ENCODE measurements at regions not wholly inside any gene's neighbourhood (a gene's known extent, or its start where the extent isn't known, plus 50 kb on each side); places are given as distances from the start of the nearest gene placed in this dataset.

DNA sequence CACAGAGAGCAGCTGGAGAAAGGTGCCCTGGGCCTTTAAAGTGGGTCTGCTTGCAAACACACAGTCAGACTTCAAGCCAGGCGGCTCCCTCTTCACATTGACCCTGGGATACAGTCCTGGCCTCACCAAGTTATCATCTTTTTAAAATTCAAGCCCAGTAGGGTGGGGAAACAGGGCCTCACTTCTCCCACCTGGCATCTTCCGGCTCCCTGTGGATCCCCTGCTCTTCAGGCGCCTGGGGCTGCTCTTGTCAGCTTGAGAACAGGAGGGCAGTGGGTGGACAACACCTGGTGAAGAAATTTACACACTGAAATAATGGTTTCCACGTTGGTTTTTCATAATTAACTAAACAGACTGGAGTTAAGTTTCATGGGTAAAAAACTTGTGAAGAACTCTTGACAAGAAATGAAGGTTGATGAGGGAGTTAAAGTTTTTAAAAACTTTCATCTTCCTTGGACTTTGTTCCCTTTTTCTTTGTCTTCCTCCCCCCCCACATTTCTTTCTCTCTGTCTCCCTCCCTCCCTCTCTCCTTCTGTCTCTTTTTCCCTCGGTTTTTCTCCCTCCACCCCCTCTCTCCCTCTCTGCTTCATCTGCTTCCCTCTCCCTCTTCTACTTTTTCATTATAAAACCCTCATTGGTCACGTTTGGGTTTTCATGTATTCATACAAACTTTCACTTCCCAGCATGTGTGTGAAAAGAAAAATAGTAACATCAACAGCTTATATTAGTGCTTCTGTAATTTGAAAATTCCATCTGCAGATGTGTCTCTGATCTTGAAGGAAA lies 219.6 kb downstream of the DMRT2 start:
- DNase-seq: no peak

GRCh38 chr9:1271367-1271766 lies 221.2 kb downstream of the DMRT2 start:
- DNase-seq: no peak

DNA sequence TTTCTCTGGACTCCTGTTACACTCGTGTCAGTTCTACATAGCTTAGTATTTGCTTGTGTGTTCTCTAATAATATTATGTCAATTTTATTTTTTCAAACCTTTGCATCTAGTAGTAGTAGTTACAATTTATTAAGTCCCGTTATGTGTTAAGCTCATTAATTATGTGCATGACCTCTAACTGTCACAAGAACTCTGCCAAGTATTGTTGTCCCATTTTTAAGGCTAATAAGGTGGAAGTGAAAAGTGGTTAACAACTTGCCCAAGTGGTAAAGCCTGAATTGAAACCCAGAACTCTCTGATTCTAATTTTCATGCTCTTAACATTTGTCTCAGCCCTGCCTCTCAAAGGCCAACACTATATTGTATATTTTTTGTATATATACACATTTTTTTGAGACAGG lies 221.6 kb downstream of the DMRT2 start:
- DNase-seq: no peak

GRCh38 chr9:1272488-1272887 lies 222.3 kb downstream of the DMRT2 start:
- DNase-seq: no peak

DNA sequence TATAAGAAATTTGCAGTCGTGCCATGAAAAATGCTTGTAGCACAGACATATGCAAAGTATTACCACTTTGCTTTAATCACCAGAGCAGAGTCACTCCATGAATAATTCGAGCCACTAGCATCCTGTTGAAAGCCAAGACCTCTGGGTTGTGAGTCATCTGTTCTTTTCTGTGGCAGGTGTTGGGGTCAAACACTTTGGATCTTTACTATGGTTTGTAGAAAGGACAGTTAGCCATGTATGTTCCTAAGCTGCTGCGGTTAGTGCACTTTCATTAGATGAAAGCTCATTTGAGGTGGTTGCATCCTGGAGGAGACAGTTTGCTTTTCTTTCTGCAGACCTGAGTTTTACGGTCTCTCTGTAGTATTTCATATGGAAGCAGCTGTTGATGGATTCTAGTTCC lies 223.7 kb downstream of the DMRT2 start:
- DNase-seq: no peak

DNA sequence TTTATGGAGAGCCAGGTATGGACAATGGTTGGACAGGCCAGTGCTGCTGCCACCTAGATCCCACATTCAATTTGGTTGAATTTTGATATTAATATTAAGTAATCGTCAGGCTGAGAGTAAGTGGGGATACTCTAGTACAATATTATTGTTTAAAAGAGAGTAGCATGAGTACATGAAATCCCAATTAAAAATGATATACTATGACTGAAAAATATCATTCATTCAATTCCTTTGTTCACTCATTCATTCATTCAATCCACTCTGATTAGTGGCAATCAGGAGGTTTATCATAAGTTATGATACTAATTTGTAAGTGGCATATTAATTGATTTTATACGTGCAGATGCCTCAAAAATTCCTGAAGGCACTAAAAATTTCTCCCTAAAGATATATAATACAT lies 224.2 kb downstream of the DMRT2 start:
- no peak for DNase-seq

- DNase-seq: no peak
Observed at GRCh38 chr9:1276474-1276873, 226.3 kb downstream of the DMRT2 start.

GRCh38 chr9:1284727-1285126 lies 234.6 kb downstream of the DMRT2 start:
- DNase-seq: no peak

DNA sequence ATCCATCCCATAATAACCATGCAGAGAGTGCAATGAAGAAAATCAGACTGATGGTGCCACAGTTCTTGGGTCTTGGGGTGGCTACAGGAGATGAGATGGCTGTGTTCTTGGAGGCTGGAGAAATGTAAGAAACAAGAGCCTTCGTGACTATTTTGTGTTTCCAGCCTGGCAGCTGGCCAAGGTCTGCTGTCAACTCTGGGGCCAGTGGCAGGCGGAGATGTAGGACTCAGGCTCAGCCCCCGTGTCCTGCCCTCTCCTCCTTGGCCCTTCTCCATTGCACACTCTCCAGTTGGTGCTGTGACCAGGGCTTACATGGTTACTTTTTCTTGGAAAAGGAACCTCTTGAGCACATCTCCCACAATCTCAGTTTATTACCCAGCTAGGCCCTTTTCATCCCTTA lies 235.4 kb downstream of the DMRT2 start:
- DNase-seq: no peak

- DNase-seq: no peak
Observed at GRCh38 chr9:1292384-1292783, 242.2 kb downstream of the DMRT2 start.

DNA sequence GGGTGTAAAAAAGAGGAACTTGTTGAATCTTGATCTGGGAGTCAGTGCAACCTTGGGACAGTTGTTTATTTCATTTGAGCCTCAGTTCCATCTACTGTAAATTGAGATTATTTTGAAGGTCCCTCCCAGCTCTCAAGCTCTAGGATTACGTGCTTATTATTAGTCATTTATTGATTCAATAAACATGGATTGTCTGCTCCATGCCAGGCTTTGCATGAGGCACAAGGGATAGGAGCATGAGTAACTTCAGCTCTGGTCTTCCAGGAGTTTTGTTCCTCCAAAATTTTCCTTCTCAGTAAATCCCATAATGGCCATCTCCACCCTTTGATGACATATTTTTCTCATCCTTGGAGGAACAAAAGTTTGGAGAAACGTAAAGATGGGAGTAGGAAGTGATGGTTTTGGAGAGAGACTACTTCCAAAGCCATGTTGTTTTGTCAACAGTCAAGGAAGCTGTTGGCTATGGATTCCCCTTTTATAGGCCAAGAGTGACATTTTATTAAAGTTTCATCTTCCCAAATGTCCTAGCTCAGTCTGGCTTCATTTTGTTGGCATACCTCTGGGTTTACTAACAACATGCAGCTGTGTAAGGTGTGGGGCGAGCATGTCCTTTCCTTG lies 244.6 kb downstream of the DMRT2 start:
- no peak for DNase-seq

DNA sequence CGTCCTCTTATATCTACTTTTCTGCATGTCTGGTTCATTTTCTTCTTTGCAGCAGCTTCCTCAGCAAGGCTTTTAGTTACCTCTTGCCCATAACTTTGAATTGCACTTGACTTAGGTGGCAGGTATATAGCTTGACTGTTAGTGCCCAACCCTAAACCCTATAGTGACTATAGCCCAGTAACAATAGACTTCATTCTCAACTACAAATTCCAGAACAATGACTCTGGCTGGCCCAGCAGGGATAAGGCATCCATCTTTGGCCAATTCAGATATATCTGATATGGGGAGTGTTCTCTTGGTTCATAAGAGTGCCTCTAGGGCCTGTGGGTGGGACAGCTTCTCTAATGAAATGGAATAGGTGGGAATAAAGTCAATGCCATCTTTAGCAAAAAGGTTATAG lies 246.2 kb downstream of the DMRT2 start:
- DNase-seq: no peak

GRCh38 chr9:1298046-1298445 lies 247.9 kb downstream of the DMRT2 start:
- no peak for DNase-seq

GRCh38 chr9:1300941-1301340 lies 250.8 kb downstream of the DMRT2 start:
- no peak for DNase-seq

DNA sequence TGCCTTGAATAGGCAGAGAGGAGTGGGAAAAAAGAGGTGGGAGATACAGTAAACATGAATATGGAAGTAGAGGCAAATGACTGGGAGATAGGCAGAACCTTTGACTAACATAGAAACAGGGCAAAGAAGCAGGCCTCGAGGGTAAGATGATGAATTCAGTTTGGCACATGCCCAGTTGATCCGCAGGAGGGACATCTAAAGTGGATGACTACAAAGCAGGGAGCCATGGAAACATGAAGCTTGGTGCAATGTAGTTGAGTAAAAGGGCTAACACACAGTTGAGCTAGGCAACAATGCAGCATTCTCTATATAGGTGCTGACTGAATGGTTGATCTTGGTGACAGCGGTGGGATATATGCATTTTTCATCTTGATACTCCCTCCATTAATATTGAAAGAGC lies 253.8 kb downstream of the DMRT2 start:
- DNase-seq: no peak

DNA sequence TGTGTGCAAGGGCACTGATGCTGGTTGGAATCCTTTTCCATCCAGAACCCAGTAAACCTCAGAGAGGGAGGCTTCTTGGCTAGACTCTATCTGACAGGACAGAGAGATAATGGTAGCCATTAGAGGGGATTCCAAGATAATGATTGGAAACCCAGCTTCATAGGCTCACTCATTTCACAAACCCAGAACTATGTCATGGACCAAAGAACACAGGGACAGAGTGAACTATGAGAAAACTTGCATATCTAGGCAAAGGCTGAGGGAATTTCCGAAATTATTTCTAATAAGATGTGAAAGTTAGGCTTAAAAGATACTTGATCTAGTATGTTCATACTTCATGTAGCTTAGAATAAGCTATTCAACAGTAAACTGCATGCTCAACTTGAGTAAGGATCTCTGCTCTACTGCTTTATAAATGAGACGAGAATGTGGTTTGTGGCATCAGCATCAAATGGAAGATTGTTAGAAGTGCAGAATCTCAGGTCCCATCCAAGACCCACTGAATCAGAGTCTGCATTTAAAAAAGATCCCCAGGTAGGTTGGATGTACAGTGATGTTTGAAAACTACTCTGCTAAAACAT lies 261.4 kb downstream of the DMRT2 start:
- no peak for DNase-seq

GRCh38 chr9:1319436-1319835 lies 269.3 kb downstream of the DMRT2 start:
- DNase-seq: no peak

- DNase-seq: no peak
Observed at GRCh38 chr9:1320051-1320557, 269.9 kb downstream of the DMRT2 start.

GRCh38 chr9:1320607-1321195 lies 270.5 kb downstream of the DMRT2 start:
- no peak for DNase-seq

DNA sequence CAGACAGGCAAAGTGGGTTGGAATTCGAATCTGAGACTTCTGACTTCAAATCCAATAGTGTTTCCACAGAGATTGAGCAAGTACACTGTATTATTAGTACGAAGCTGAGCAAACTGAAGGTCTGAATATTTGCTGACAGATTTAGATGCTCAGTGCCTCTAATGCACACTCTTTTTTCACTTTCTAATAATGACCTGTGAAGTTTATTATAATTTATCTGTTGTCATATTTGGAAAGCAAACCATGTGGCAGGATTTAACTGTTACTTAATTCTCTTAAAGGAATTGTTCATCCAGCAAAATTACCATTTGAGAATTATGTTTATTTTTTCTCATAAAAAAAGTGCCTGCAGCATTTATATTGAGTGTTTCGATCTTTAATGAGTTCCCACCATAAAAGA lies 277.3 kb downstream of the DMRT2 start:
- DNase-seq: no peak

DNA sequence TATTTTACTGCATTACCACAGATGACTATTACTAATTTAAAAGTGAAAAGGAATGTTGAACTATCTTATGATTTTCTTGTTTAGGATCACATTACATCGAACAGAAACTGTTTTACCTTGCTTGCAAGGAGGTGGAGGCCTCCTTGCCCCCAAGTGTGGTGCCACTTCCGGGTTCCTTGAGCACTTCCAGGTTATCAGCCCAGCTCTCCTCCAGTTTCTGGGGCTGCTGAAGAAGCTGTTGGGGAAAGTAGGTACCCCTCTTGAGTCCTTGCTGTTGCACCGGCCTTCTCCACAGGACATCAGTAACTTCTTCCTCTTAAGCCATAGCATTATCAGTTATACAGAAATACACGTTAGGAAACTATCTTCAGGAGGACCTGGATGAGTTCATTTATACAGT lies 278.2 kb downstream of the DMRT2 start:
- DNase-seq: no peak

DNA sequence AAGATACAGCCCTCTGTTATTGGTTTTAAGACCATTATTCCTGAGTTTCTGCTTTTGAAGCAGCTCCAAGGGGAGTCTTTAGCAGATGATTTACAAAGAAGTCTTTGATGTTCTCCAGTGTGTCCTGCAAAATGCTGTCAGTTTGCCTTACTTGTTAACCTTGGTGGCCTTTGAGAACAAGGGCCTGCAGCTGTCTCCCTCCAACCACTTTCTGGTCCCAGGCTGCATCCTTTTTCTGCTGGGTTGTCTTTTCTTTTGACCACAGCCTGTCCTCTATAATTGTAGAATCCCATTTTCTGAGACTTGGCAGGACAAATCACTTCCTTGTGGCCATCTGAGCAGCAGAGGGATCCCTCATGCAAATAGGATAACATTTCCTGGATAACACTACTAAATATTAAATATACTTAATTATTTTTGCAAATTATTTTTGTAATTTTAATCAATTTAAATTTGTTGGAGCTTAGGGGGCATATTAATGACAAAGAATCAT lies 281.4 kb downstream of the DMRT2 start:
- no peak for DNase-seq

- DNase-seq: no peak
Observed at GRCh38 chr9:1332156-1332555, 282.0 kb downstream of the DMRT2 start.

GRCh38 chr9:1335174-1335573 lies 285.0 kb downstream of the DMRT2 start:
- DNase-seq: no peak
